ENCODE measurements at regions not wholly inside any gene's neighbourhood (a gene's known extent, or its start where the extent isn't known, plus 50 kb on each side); places are given as distances from the start of the nearest gene placed in this dataset.

DNA sequence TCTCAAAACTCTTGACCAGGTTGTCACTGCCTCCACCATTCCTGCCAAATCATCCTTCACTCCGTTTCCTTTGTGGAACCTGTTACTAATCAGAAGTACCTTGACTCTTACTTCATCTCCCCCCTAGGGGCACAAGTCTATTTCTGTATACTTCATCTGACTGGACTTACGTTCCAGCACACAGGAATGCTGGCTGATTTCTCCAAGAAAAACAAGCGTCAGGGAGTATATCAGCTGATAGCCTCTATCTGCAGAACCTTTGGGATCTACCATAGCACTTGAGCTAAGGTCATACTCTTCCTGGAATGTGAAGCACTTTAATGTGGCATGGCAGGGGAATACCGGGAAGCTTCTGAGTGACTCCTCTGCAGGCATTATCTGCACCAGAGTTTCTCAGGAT, 178.1 kb upstream of the MOCS1 start (continued):
- TF ChIP-seq PBX3 (IDR thresholded peaks at IDR 0.05) (no peak), FOXJ3 (CRISPR knock-in tag; IDR thresholded peaks at IDR 0.05) (no peak), NFIC (IDR thresholded peaks at IDR 0.05; ENCODE audit: borderline replicate concordance) (no peak), CTCF (IDR thresholded peaks at IDR 0.05) (no peak), POLR2AphosphoS5 (IDR thresholded peaks at IDR 0.05; ENCODE audit: low read depth, low read length) (no peak), USF1 (IDR thresholded peaks at IDR 0.05; ENCODE audit: borderline replicate concordance, low read depth) (no peak), TAF1 (IDR thresholded peaks at IDR 0.05; ENCODE audit: borderline replicate concordance, low read depth, low read length) (no peak), FOSL2 (IDR thresholded peaks at IDR 0.05; ENCODE audit: borderline replicate concordance, low read depth) (no peak), TCF12 (IDR thresholded peaks at IDR 0.05) (no peak), SMC3 (IDR thresholded peaks at IDR 0.05; ENCODE audit: low read depth, low read length) (no peak)

GRCh38 chr6:40108736-40109135, 174.5 kb upstream of the MOCS1 start:
- no peak overlapping the region for H3K9ac ChIP-seq
- H3K9me2 ChIP-seq: no peaks in the 10 kb centered on the region
- CTCF ChIA-PET: no interaction called here
- DNase-seq: no peak
- no peaks in the 10 kb centered on the region for H3K9me3 ChIP-seq
- no peaks in the 10 kb centered on the region for H3K27me3 ChIP-seq (ENCODE audit: insufficient read depth)
- H3K4me1 ChIP-seq (ENCODE audit: control insufficient read depth in 1 of 2, insufficient read depth in 2 of 2, low read depth in 1 of 2, low read length in 1 of 2): no peaks in the 10 kb centered on the region
- H3K4me3 ChIP-seq (ENCODE audit: low read depth in 2 of 2, low read length in 1 of 2): no peak overlapping the region
- H3K36me3 ChIP-seq (replicated peaks in 1 of 2; ENCODE audit: control insufficient read depth in 1 of 2, insufficient read depth in 2 of 2, low read length in 1 of 2): no peaks in the 10 kb centered on the region
- H2AFZ ChIP-seq (ENCODE audit: low read depth): no peak overlapping the region
- no peak overlapping the region for H3K27ac ChIP-seq (ENCODE audit: low read depth in 2 of 2, low read length in 1 of 2)
- no peaks in the 10 kb centered on the region for H4K20me1 ChIP-seq (ENCODE audit: insufficient read depth)
- no peaks in the 10 kb centered on the region for H3F3A ChIP-seq (replicated peaks; ENCODE audit: insufficient read depth)
- H3K79me2 ChIP-seq (ENCODE audit: insufficient read depth): no peaks in the 10 kb centered on the region
- POLR2A ChIA-PET: no interaction called here
- no peak overlapping the region for H3K4me2 ChIP-seq
- TF ChIP-seq SIN3A (IDR thresholded peaks at IDR 0.05; ENCODE audit: borderline replicate concordance, low read depth, low read length) (no peak), NFIC (IDR thresholded peaks at IDR 0.05; ENCODE audit: borderline replicate concordance) (no peak), RXRA (IDR thresholded peaks at IDR 0.05; ENCODE audit: borderline replicate concordance, low read depth) (no peak), FOXM1 (IDR thresholded peaks at IDR 0.05; ENCODE audit: low read depth) (no peak), EP300 (IDR thresholded peaks at IDR 0.05; ENCODE audit: borderline replicate concordance in 1 of 2, low read depth in 1 of 2, low read length in 1 of 2) (no peak), EZH2phosphoT487 (IDR thresholded peaks at IDR 0.05; ENCODE audit: borderline replicate concordance, low read depth) (no peak), MXI1 (IDR thresholded peaks at IDR 0.05; ENCODE audit: low read depth, low read length) (no peak), TEAD4 (IDR thresholded peaks at IDR 0.05; ENCODE audit: borderline replicate concordance, insufficient read depth) (no peak), POLR2AphosphoS5 (IDR thresholded peaks at IDR 0.05; ENCODE audit: low read depth, low read length) (no peak), ZBTB33 (IDR thresholded peaks at IDR 0.05; ENCODE audit: borderline replicate concordance, low read depth) (no peak), FOSL2 (IDR thresholded peaks at IDR 0.05; ENCODE audit: borderline replicate concordance, low read depth) (no peak), PBX3 (IDR thresholded peaks at IDR 0.05) (no peak), GABPA (IDR thresholded peaks at IDR 0.05; ENCODE audit: low read depth) (no peak), GATA2 (CRISPR knock-in tag; IDR thresholded peaks at IDR 0.05) (no peak), RAD21 (IDR thresholded peaks at IDR 0.05; ENCODE audit: low read length) (no peak), MEF2A (IDR thresholded peaks at IDR 0.05; ENCODE audit: borderline replicate concordance, low read depth) (no peak), IRF3 (IDR thresholded peaks at IDR 0.05; ENCODE audit: low read depth, low read length) (no peak), USF1 (IDR thresholded peaks at IDR 0.05; ENCODE audit: borderline replicate concordance, low read depth) (no peak), ELF1 (IDR thresholded peaks at IDR 0.05) (no peak)
